GM21447 (cell line): ENCODE measurements at regions not wholly inside any gene's neighbourhood (a gene's known extent, or its start where the extent isn't known, plus 50 kb on each side); places are given as distances from the start of the nearest gene placed in this dataset.
"Not testable (repeated sequence)": the region's sequence is repeated elsewhere in the genome, so short reads cannot be mapped to it uniquely, and the experiment has no call there.

Source experiments
- ATAC-seq: cut with Tn5 transposase; IDR thresholded peaks from one replicate; pipeline ENCODE4 v1.9.1; 2021; ENCODE audit not compliant: unreplicated experiment

DNA sequence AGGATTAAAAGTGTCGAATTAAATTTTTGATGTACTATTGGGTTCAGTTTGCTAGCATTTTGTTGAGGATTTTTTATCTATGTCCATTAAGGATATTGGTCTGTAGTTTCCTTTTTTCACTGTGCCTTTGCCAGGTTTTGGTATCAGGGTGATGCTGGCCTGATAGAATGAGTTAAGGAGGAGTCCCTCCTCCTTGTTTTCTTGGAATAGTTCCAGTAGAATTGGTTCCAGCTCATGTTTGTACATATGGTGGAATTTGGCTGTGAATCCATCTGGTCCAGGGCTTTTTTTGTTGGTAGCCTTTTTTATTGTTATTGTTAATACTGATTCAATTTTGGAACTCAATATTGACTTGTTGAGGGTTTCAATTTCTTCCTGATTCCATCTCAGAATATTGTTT lies 141.8 kb downstream of the SIM1 start:
- ATAC-seq: no peak

DNA sequence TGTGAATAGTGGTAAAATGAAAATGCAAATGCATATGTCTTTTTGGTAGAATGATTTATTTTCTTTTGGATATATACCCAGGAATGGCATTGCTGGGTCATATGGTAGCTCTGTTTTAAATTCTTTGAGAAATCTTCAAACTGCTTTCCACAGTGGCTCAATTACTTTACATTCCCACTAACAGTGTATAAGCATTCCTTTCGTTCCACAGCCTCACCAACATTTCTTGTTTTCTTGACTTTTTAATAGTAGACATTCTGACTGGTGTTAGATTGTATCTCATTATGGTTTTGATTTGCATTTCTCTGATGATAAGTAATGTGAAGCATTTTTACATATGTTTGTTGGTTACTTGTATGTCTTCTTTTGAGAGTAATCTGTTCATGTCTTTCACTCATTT lies 144.0 kb downstream of the SIM1 start:
- ATAC-seq: no peak

DNA sequence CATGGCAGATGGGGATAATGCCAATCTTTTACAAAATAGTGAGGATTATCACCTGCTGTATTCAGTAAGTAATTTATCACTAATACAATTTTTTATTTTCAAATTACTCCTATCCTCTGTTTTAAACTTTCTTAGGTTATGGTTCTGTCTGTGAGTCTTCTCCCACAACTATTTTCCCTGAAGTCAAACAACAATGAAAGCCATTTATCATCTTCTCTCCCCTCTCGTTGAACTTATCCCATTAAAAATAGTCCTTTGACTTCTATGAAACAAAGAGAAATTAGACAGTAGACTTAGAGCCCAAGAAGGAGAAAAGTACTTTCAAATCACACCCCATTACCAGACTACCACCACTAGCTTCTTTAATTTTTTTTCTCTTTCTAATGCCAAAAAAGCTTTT lies 147.7 kb downstream of the SIM1 start:
- ATAC-seq: no peak

DNA sequence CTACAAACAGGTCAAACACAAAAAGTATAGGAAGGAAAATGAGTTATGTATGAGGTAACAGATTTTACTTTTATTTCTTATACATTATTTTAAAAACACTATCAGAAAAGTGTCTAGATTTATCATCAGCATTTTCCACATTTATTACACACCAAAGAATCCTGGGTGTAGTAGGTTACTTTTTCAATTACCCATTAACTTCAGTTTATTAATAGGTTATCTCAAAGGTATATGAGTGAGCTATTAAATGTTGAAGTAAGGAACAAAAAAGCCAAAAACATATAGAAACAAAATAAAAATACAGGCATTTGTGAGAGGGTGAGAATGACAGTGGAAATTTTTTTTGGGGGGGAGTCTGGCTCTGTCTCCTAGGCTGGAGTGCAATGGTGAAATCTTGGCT lies 150.5 kb downstream of the SIM1 start:
- no peak for ATAC-seq

- no peak for ATAC-seq
These were observed 152.9 kb downstream of the SIM1 start for GRCh38 chr6:100311707-100312251.

- no peak for ATAC-seq
These were observed 155.5 kb downstream of the SIM1 start for GRCh38 chr6:100309174-100309573.

DNA sequence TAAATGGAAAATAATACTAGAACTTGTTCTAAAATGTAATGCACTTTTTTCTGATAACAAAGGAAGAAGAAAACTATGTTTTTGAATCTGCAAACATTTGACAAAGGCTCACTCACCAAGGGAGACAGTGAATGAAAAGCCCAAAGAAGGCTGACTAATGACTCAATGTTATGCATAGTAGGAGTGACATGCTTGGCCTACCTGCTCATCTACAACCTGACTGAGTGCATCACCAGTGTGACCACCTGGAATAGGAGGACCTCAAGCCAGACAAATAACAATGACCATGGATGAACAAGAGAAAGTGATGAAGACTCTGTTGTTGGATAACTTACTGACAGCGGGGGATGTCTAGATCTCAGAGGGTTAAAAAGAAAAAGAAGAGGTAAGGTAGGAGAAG lies 157.2 kb downstream of the SIM1 start:
- ATAC-seq: no peak

- ATAC-seq: no peak
These were observed 159.4 kb downstream of the SIM1 start for GRCh38 chr6:100305209-100305869.

- no peak for ATAC-seq
These were observed 160.1 kb downstream of the SIM1 start for GRCh38 chr6:100304575-100304974.

DNA sequence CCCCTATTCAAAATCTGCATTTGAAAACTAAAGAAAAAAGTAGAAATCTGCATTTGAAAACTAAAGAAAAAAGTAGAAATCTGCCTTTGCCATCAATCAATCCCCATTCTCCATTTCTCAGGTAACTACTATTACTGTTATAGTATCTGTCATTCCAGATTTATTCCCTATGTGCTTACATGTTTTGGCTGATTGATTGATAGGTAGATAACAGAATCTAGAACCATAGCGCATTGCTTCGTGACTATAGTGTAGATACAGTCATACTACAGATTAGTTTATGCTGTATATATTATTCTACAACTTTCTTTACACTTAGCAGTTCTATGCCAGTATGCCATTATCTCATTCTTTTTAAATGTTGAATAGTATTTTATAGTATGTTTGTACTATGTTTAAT lies 163.0 kb downstream of the SIM1 start:
- ATAC-seq: no peak

DNA sequence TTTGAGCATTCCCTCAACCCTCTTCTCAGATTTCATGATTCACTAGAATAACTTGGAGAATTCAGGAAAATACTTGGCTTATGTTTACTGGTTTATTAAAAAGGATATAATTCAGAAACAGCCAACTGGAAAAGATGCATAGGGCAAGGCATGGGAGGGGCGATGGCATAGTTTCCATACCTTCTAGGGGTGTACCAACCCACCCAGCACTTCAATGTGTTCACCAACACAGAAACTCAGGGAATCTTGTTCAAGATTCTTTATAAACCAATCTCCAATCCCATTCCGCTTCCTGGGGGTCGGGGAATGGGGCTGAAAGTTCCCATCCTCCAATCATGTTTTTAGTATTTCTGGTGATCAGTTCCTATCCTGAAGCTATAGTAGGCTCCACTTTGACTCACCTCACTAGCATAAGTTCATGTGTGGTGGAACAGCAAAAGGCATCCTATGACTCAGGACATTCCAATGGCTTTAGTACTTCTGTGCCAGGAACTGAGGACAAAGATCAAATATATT lies 164.4 kb downstream of the SIM1 start:
- no peak for ATAC-seq

DNA sequence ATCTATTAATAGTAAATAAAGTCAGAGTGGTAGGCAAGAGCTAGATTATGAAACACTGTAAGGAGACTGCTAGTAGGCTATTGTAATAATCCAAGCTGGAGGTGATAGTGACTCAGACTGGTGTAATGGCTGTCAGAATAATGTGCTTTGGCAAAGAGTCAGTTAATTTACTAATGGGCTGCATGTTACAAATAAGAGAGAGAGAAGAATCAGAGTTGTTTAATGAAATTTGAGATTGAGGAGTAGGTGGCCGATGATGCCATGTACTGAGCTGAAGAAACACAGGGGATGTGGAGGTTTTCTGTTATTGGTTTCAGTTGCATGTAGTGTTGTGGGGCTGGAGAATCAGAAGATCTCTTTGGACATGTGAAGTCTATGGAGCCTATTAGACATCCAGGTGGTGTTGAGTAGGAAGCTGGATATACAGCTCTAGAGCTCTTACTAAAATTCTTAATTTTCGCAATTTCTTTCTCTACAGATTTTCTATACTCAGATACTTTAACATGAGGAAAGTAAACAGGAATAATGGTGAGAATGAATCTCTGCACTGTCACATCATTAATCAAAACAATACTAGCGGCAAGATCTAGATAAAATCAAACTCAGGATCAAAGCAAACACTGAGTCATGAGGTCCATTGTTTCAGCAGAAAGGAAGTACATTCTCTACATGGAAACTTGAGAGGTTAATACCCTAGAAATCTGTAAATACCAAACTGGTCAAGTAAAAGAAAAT lies 167.7 kb downstream of the SIM1 start:
- ATAC-seq: no peak

DNA sequence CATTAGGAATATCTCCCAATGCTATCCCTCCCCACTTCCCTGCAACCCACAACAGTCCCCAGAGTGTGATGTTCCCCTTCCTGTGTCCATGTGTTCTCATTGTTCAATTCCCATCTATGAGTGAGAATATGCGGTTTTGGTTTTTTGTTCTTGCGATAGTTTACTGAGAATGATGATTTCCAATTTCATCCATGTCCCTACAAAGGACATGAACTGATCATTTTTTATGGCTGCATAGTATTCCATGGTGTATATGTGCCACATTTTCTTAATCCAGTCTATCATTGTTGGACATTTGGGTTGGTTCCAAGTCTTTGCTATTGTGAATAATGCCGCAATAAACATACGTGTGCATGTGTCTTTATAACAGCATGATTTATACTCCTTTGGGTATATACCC lies 169.5 kb downstream of the SIM1 start:
- not testable (repeated sequence) for ATAC-seq

DNA sequence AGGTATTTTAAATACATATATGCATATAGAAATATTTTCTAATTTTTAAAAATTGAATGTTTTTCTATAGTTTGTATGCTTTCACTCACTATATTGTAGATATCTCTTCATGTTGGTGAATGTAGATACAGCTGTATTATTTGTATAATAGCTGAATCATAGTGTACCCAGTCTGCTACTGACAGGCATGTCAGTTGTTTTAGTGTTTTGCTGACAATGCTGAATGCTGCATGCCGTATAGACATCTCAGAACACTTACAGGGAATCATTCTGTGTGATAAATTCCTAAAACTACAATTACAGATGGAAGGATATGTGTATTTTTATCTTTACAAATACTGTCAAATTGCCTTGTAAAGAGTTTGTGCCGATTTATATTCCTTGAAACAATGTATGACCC lies 175.4 kb downstream of the SIM1 start:
- no peak for ATAC-seq

- ATAC-seq: no peak
These were observed 176.4 kb downstream of the SIM1 start for GRCh38 chr6:100288311-100288710.

- ATAC-seq: no peak
These were observed 181.4 kb downstream of the SIM1 start for GRCh38 chr6:100283285-100283684.

GRCh38 chr6:100281471-100281901 lies 183.2 kb downstream of the SIM1 start:
- ATAC-seq: no peak

DNA sequence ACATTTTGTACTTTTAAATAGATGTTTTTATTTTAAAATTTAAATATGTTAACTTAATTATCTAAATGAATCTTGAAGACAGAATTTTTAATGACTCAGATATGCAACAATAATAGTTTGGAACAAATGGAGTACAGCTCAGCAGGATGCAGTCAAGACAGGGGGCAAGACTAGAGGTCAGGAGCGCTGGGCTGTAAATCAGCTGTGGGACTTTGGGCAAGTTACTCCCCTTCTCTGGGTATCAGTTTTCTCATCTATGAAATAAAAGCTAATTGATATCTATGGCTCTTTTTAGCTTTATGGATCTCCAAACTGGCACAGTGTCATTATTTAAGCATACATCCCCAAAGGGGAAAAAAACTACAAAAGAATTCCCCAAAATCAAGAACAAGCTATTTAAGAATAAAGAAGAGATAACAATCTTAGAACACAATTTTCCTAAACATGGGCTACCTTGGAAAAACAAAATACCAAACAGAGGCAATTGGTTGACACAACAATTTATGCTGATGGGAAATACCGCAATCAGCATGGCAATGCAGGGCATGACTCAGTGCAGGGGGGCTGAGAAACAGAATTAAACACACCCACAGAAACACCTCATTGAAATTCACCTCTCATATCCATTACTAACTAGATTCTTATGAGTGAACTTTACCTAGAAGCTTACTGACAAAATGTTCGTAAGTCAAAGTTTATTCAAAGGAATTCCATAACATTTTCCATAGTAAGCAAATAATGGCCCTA lies 188.2 kb downstream of the SIM1 start:
- no peak for ATAC-seq

GRCh38 chr6:100274147-100274546 lies 190.6 kb downstream of the SIM1 start:
- no peak for ATAC-seq

GRCh38 chr6:100271625-100272024 lies 193.1 kb downstream of the SIM1 start:
- no peak for ATAC-seq

DNA sequence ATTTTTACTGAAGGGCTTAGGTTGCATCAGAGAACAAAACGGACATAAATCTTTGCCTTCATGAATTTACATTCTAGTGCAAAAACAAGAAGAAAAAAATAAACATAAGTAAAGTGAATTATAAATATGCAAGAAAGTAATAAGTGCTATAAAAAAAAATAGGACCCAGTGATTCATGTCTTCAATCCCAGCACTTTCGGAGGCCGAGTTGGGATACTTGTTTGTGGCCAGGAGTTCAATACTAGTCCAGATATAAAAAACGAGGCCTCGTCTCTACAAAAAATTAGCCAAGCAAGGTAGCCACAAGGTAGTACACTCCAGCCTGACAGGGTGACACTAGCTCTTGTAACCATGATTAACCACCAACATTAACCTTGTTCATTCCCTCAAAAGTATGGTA lies 193.5 kb downstream of the SIM1 start:
- ATAC-seq: no peak

- no peak for ATAC-seq
These were observed 195.5 kb downstream of the SIM1 start for GRCh38 chr6:100269189-100269588.
